Stimulated activated CD4-positive, alpha-beta T cell treated with anti-CD3 and anti-CD28 coated beads, Interleukin-12 subunit alpha, Interleukin-12 subunit beta, amount 100 ng/mL, for 48 hours (primary cell): ENCODE measurements at regions not wholly inside any gene's neighbourhood (a gene's known extent, or its start where the extent isn't known, plus 50 kb on each side); places are given as distances from the start of the nearest gene placed in this dataset.
"Not testable (repeated sequence)": the region's sequence is repeated elsewhere in the genome, so short reads cannot be mapped to it uniquely, and the experiment has no call there.

ENCODE experiments used
- DNase-seq, 3 donors: peaks; one replicate each; pipeline ENCODE4 v3.0.0-alpha.2; 2020; ENCODE audit warnings: low read depth in 2 of 3, low spot score in 1 of 3

GRCh38 chr6:47405273-47405672, 72.3 kb upstream of the CD2AP start:
- DNase-seq, result no peak

DNA sequence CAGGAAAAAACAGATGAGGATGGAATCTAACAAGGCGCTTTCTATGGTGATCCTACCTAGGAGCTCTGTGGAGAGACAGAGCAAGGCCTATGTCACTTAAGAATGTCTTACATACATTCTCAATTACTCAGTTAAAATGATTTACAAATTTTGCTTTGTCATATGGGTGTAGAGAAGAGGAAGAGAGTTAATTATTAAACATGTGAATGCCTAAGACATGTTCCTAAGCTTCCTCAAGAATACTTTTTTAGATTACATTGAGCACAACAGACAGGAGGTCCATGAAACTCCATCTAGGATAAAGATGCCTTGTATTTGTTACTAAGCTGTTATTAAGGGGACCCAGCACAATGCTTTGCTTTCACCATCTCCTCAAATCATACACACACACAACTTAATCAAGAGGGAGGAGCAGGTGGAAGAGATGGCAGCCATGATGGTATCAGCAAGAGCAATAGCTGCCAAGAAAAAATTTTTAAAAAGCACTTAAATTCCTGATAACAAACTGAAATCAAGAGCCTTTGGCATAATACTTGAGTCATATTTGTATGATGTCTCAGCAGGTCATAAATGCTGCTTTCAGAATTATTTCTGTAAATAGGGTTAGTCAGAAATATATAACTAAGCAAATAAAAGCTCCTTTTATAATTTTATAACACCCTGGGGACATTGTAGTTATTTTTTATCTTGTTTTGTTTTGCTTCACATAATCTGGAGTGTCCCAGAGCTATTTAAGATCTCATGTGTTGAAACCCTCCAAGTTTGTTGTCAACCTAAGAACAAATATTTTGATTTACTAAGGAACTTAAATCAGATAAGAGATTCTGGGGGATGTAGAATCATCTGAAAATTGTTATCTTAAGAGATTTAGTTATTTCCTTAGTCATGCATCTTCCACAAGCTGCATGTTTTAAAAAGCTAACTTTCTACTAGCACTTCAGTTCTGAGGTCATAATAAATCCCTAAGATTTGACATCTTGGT, 70.0 kb upstream of the CD2AP start:
- no peak for DNase-seq

DNA sequence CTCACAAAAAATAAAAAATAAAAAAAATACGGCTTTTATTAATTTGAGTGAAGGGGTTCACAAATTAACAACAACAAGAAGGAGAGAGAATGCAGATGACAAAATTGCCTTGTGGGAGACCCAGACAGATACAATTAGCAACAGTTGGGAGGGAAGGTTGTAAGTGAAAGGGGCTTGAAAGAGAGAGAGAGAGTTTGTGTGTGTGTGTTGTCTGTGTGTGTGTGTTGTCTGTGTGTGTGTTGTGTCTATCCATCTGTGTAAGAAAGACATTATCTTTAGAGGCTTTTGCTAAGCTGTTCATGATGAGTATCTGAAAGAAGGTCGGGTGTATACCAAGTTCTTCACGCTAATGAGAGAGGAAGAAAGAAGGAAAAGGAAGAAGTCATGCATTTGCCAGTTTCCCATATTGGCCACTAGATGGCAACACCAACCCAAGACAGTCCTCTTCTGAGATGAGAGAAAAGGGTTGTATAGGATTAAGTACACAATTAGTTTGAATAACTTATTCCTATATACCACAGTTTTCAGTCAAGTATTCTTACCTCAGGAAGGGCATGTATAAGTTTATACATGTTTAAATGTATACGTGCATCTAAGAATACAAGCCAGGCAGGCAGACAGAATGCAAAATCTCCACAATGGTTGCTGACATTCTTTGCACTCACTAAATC, 63.7 kb upstream of the CD2AP start:
- DNase-seq, result no peak

DNA sequence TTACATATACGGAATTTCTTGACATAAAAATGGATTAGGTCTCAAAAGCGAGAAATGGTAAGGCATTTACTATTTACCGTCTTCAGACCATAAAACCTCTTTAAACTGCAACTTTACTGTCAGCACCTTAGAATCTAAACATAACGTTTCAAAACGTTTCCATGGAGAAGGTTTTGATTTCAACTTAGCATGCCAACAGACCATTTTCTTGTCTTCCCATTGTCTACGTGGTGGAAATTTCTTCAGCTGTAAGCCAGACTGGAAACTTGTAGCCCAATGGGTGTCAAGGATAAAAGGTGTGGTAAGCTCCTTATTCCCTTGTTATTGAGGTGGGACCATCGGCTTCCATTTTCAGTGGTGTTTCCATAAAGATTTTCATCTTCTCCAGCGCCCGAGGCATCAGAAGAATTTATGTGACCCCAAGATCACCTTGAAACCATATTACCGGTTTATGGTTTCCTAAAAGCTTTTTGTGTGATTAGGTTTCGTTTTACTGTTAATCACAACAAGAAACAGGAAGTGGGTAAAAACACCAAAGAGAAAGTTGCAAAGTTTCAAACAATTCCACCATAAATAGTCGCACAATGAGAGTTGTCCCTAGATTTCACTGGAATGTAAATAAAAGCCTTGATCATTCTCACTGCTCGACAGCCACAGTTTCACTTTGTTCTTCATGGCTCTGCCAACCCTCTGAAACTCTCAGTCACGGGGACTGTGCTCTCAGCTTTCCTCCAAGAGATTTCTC, 63.0 kb upstream of the CD2AP start:
- no peak for DNase-seq

- no peak for DNase-seq
These were observed 60.9 kb upstream of the CD2AP start for GRCh38 chr6:47416396-47417345.

GRCh38 chr6:47419621-47420020, 58.0 kb upstream of the CD2AP start:
- no peak for DNase-seq

- no peak for DNase-seq
These were observed 56.9 kb upstream of the CD2AP start for GRCh38 chr6:47420394-47421371.

DNA sequence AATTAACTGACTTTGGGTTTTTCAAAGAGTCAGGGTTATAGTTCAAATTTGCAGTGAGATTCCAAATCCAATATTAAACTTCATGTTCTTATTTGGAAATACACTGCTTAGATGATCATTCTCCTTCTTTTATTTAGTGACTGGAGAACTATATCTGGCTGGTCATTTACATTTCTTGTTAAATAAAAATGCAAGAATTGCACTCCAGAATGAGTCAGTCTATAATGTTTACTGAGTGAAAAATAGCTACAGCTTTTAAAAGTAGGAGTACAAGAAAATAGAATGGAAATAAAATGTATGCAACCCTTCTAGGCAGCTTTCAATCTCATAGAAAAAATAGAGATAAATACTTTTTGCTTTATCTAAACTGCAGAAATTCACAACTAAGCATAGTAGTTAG, 54.5 kb upstream of the CD2AP start:
- no peak for DNase-seq

DNA sequence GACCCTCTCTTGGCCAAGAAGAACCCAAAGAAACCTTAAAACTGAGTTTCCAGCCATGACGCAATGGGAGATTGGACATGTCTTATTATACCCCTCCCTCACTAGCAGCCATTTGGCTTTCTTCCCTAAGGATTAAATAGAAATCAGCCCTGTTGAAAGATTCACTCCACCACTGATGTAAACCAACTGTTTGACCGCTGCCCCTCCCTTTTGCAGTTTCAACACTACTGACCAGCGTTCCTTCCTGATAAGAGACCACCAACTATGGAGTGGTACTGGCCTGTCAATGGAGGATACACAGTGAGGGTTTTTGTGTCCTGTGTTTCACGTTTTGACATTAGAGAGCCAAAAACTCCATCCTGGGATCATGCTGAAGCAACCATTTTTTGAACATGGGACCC, 53.2 kb upstream of the CD2AP start:
- no peak for DNase-seq

DNA sequence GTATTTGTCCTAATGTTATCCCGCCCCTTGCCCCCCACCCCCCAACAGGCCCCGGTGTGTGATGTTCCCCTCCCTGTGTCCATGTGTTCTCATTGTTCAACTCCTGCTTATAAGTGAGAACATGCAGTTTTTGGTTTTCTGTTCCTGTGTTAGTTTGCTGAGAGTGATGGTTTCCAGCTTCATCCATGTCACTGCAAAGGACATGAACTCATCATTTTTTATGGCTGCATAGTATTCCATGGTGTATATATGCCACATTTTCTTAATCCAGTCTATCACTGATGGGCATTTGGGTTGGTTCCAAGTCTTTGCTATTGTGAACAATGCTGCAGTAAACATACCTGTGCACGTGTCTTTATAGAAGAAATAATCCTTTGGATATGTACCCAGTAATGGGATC, 51.9 kb upstream of the CD2AP start:
- not testable (repeated sequence) for DNase-seq

DNA sequence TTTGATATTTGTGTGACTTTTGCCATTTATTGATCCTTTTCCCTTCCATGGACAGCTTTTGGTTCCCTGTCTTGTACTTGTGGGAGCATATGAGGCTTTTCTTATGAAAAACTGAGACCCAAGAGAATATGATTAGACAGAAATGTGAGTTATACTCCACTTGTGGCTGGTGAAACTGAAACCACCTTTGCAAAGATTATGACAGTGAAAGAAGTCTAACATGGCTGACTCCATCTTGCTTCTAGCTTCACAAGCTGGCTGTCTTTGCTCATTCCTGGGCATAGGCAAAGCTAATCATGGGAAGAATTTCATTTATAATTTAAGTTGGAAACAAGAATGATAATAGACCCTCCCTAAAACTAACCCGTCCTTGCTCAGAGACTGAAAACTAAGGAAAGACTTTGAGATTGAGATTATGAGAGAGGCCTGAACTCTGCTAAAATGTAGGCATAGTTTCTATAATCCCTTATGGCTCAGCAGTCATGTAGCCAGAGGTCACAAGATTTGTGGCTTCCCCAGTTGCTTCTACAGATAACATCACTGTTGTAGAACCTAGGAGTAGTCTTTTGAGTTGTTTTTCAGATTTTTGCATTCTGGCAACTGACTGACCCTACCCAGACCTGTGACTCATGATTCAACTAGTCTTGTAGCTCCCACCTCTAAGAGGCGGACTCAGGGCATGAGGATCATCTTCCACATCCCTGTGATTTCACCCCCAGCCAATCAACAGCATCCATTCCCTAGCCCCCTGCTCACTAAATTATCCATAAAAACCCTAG, 50.9 kb upstream of the CD2AP start:
- DNase-seq, result no peak

GRCh38 chr6:47427680-47428079, 49.9 kb upstream of the CD2AP start:
- no peak for DNase-seq
